ENCODE measurements at regions not wholly inside any gene's neighbourhood (a gene's known extent, or its start where the extent isn't known, plus 50 kb on each side); places are given as distances from the start of the nearest gene placed in this dataset.

DNA sequence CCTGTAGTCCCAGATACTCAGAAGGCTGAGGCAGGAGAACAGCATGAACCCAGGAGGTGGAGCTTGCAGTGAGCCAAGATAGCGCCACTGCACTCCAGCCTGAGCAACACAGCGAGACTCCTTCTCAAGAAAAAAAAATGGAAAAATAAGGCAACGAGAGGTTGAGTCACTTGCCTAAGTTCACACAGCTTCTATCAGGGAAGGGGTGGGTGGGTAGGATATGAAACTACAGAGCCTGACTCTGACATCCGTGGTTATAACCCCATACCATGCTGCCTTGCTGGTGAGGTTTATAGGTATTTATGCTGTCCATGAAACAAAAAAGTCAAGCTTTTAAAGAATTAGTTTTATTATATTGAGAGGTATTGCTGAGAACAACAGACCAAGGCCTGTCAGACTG lies 61.5 kb upstream of the RAB4A start:
- POLR2A ChIA-PET: interaction anchor here (0.6 kb wide), 1 partner anchor 553 kb away, joined by 3 read pairs; no protein-coding TSS in a partner anchor
- Histone ChIP-seq H3K4me1 (ENCODE audit: insufficient read depth, low read length) (peaks cover 15% of the 10 kb centered on the region), H2AFZ (ENCODE audit: low read length) (peak overlapping the region; percentile 86), H3K27ac (ENCODE audit: extremely low read length, insufficient read depth, low read length) (no peak overlapping the region), H3K9me3 (ENCODE audit: low read length) (no peaks in the 10 kb centered on the region), H3K27me3 (ENCODE audit: control insufficient read depth in 1 of 2, insufficient read depth in 2 of 2, low read length in 2 of 2) (no peaks in the 10 kb centered on the region), H4K20me1 (ENCODE audit: insufficient read depth, low read length) (no peaks in the 10 kb centered on the region), H3K79me2 (ENCODE audit: insufficient read depth, low read length) (no peaks in the 10 kb centered on the region), H3K4me2 (ENCODE audit: low read depth, low read length) (no peak overlapping the region), H3K9ac (ENCODE audit: insufficient read depth, low read depth, low read length) (no peak overlapping the region), H3K36me3 (replicated peaks in 1 of 2; ENCODE audit: control insufficient read depth in 1 of 2, insufficient read depth in 2 of 2, low read length in 2 of 2) (no peaks in the 10 kb centered on the region), H3K4me3 (replicated peaks in 1 of 3; ENCODE audit: insufficient read depth in 1 of 3, low read depth in 2 of 3, low read length in 3 of 3) (no peak overlapping the region)
- in situ Hi-C loops (cut with HindIII; ENCODE audit: extremely low pct_ligation_motif_present, low pct_unique_long_range_greater_than_20kb): no loop called here
- BruUV-seq (replicated peaks): no TSS peak
- no peak for FAIRE-seq
- WGBS (ENCODE audit: low lambda C conversion rate): 74% methylated on average over 4 of the region's 4 CpGs
- no peak for DNase-seq (ENCODE audit: low spot score)
- CTCF ChIA-PET (ENCODE audit: low intra/inter-chr PET ratio, low total read pairs): no interaction called here
- ATAC-seq: no peak
- intact Hi-C loops (cut with micrococcal nuclease; ENCODE audit: unreplicated experiment): no loop called here
- TF ChIP-seq, protein P1, sequence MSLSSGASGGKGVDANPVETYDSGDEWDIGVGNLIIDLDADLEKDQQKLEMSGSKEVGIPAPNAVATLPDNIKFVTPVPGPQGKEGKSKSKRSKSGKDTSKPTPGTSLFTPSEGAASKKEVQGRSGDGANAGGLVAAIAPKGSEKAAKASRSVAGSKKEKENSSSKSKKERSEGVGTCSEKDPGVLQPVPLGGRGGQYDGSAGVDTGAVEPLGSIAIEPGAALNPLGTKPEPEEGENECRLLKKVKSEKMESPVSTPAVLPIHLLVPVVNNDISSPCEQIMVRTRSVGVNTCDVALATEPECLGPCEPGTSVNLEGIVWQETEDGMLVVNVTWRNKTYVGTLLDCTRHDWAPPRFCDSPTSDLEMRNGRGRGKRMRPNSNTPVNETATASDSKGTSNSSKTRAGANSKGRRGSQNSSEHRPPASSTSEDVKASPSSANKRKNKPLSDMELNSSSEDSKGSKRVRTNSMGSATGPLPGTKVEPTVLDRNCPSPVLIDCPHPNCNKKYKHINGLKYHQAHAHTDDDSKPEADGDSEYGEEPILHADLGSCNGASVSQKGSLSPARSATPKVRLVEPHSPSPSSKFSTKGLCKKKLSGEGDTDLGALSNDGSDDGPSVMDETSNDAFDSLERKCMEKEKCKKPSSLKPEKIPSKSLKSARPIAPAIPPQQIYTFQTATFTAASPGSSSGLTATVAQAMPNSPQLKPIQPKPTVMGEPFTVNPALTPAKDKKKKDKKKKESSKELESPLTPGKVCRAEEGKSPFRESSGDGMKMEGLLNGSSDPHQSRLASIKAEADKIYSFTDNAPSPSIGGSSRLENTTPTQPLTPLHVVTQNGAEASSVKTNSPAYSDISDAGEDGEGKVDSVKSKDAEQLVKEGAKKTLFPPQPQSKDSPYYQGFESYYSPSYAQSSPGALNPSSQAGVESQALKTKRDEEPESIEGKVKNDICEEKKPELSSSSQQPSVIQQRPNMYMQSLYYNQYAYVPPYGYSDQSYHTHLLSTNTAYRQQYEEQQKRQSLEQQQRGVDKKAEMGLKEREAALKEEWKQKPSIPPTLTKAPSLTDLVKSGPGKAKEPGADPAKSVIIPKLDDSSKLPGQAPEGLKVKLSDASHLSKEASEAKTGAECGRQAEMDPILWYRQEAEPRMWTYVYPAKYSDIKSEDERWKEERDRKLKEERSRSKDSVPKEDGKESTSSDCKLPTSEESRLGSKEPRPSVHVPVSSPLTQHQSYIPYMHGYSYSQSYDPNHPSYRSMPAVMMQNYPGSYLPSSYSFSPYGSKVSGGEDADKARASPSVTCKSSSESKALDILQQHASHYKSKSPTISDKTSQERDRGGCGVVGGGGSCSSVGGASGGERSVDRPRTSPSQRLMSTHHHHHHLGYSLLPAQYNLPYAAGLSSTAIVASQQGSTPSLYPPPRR (CRISPR knock-in tag; IDR thresholded peaks at IDR 0.05; ENCODE audit: borderline replicate concordance): no peak
- TF ChIP-seq, protein P2, sequence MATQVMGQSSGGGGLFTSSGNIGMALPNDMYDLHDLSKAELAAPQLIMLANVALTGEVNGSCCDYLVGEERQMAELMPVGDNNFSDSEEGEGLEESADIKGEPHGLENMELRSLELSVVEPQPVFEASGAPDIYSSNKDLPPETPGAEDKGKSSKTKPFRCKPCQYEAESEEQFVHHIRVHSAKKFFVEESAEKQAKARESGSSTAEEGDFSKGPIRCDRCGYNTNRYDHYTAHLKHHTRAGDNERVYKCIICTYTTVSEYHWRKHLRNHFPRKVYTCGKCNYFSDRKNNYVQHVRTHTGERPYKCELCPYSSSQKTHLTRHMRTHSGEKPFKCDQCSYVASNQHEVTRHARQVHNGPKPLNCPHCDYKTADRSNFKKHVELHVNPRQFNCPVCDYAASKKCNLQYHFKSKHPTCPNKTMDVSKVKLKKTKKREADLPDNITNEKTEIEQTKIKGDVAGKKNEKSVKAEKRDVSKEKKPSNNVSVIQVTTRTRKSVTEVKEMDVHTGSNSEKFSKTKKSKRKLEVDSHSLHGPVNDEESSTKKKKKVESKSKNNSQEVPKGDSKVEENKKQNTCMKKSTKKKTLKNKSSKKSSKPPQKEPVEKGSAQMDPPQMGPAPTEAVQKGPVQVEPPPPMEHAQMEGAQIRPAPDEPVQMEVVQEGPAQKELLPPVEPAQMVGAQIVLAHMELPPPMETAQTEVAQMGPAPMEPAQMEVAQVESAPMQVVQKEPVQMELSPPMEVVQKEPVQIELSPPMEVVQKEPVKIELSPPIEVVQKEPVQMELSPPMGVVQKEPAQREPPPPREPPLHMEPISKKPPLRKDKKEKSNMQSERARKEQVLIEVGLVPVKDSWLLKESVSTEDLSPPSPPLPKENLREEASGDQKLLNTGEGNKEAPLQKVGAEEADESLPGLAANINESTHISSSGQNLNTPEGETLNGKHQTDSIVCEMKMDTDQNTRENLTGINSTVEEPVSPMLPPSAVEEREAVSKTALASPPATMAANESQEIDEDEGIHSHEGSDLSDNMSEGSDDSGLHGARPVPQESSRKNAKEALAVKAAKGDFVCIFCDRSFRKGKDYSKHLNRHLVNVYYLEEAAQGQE (IDR thresholded peaks at IDR 0.05; ENCODE audit: borderline replicate concordance in 1 of 2, low read depth in 1 of 2, low read length in 2 of 2): no peak
- no peak for TF ChIP-seq ZNF343 (CRISPR knock-in tag; IDR thresholded peaks at IDR 0.05)
- no peak for TF ChIP-seq ZNF672 (CRISPR knock-in tag; IDR thresholded peaks at IDR 0.05)
- no peak for TF ChIP-seq PRPF4 (IDR thresholded peaks at IDR 0.05; ENCODE audit: low read depth, low read length, poor library complexity, severe bottlenecking)
- TF ChIP-seq, protein P3, sequence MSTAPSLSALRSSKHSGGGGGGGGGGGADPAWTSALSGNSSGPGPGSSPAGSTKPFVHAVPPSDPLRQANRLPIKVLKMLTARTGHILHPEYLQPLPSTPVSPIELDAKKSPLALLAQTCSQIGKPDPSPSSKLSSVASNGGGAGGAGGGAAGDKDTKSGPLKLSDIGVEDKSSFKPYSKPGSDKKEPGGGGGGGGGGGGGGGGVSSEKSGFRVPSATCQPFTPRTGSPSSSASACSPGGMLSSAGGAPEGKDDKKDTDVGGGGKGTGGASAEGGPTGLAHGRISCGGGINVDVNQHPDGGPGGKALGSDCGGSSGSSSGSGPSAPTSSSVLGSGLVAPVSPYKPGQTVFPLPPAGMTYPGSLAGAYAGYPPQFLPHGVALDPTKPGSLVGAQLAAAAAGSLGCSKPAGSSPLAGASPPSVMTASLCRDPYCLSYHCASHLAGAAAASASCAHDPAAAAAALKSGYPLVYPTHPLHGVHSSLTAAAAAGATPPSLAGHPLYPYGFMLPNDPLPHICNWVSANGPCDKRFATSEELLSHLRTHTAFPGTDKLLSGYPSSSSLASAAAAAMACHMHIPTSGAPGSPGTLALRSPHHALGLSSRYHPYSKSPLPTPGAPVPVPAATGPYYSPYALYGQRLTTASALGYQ (CRISPR knock-in tag; IDR thresholded peaks at IDR 0.05): no peak
- TF ChIP-seq, protein P4, sequence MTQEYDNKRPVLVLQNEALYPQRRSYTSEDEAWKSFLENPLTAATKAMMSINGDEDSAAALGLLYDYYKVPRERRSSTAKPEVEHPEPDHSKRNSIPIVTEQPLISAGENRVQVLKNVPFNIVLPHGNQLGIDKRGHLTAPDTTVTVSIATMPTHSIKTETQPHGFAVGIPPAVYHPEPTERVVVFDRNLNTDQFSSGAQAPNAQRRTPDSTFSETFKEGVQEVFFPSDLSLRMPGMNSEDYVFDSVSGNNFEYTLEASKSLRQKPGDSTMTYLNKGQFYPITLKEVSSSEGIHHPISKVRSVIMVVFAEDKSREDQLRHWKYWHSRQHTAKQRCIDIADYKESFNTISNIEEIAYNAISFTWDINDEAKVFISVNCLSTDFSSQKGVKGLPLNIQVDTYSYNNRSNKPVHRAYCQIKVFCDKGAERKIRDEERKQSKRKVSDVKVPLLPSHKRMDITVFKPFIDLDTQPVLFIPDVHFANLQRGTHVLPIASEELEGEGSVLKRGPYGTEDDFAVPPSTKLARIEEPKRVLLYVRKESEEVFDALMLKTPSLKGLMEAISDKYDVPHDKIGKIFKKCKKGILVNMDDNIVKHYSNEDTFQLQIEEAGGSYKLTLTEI (CRISPR knock-in tag; conservative IDR thresholded peaks at IDR 0.05): no peak
- no peak for TF ChIP-seq SIN3A (IDR thresholded peaks at IDR 0.05; ENCODE audit: borderline replicate concordance, low read depth, low read length)
- no peak for TF ChIP-seq ZNF788 (CRISPR knock-in tag; IDR thresholded peaks at IDR 0.05; ENCODE audit: borderline replicate concordance)
- no peak for TF ChIP-seq MYNN (CRISPR knock-in tag; IDR thresholded peaks at IDR 0.05; ENCODE audit: low read depth)
- no peak for TF ChIP-seq SKI (IDR thresholded peaks at IDR 0.05; ENCODE audit: partially characterized antibody)
- no peak for TF ChIP-seq ZNF260 (CRISPR knock-in tag; IDR thresholded peaks at IDR 0.05; ENCODE audit: borderline replicate concordance, low read depth)

All from HepG2 (cell line).